RWPE2 (cell line): ENCODE measurements at regions not wholly inside any gene's neighbourhood (a gene's known extent, or its start where the extent isn't known, plus 50 kb on each side); places are given as distances from the start of the nearest gene placed in this dataset.

ENCODE experiments used
- ATAC-seq: fragments of 200-7000 bp; cut with Tn5 transposase; 3 replicates; pipeline ENCODE4 v1.9.1; 2021; ENCODE audit warnings: low read depth
- DNase-seq: peaks from one replicate; pipeline ENCODE4 v3.0.0-alpha.2; 2020; ENCODE audit warnings: low spot score
- H3K27ac ChIP-seq: fragments of 450-650 bp; 2 replicates; pipeline ENCODE4 v1.5.1; 2017; ENCODE audit warnings: mild to moderate bottlenecking; ENCODE audit not compliant: poor library complexity, severe bottlenecking
- H3K27me3 ChIP-seq: fragments of 250-450 bp; sonication (Bioruptor Pico); 2 replicates; pipeline ENCODE4 v1.5.1; 2021; ENCODE audit warnings: mild to moderate bottlenecking, moderate library complexity; ENCODE audit not compliant: insufficient read depth, poor library complexity, severe bottlenecking
- H3K36me3 ChIP-seq: fragments of 250-450 bp; sonication (Bioruptor Pico); 2 replicates; pipeline ENCODE4 v1.5.1; 2020; ENCODE audit warnings: low read depth, mild to moderate bottlenecking, moderate library complexity
- H3K4me1 ChIP-seq: fragments of 250-450 bp; sonication (Bioruptor Pico); 2 replicates; pipeline ENCODE4 v1.5.1; 2021; ENCODE audit warnings: mild to moderate bottlenecking, moderate library complexity; ENCODE audit not compliant: insufficient read depth, poor library complexity, severe bottlenecking
- H3K4me3 ChIP-seq: fragments of 250-450 bp; sonication (Bioruptor Pico); 2 replicates; pipeline ENCODE4 v1.5.1; 2021; ENCODE audit warnings: mild to moderate bottlenecking, moderate library complexity; ENCODE audit not compliant: severe bottlenecking
- H3K9me3 ChIP-seq: fragments of 250-450 bp; sonication (Bioruptor Pico); 2 replicates; pipeline ENCODE4 v1.5.1; 2021; ENCODE audit warnings: mild to moderate bottlenecking, moderate library complexity; ENCODE audit not compliant: severe bottlenecking
- TF ChIP-seq, protein P1 (sequence below): fragments of 450-650 bp; IDR thresholded peaks from one replicate; pipeline ENCODE4 v1.5.1; 2017; ENCODE audit warnings: mild to moderate bottlenecking, moderate library complexity; ENCODE audit not compliant: poor library complexity, severe bottlenecking

- Histone ChIP-seq H3K4me3 (no peak overlapping the region), H3K27me3 (no peaks in the 10 kb centered on the region), H3K9me3 (no peaks in the 10 kb centered on the region), H3K27ac (no peak overlapping the region), H3K36me3 (no peaks in the 10 kb centered on the region), H3K4me1 (no peaks in the 10 kb centered on the region)
- DNase-seq (no peak), ATAC-seq (no peak)
- TF ChIP-seq, protein P1, sequence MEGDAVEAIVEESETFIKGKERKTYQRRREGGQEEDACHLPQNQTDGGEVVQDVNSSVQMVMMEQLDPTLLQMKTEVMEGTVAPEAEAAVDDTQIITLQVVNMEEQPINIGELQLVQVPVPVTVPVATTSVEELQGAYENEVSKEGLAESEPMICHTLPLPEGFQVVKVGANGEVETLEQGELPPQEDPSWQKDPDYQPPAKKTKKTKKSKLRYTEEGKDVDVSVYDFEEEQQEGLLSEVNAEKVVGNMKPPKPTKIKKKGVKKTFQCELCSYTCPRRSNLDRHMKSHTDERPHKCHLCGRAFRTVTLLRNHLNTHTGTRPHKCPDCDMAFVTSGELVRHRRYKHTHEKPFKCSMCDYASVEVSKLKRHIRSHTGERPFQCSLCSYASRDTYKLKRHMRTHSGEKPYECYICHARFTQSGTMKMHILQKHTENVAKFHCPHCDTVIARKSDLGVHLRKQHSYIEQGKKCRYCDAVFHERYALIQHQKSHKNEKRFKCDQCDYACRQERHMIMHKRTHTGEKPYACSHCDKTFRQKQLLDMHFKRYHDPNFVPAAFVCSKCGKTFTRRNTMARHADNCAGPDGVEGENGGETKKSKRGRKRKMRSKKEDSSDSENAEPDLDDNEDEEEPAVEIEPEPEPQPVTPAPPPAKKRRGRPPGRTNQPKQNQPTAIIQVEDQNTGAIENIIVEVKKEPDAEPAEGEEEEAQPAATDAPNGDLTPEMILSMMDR = no peak
These were observed 72.9 kb upstream of the SFSWAP start for GRCh38 chr12:131637986-131638385.

- Histone ChIP-seq H3K27me3 (no peaks in the 10 kb centered on the region), H3K27ac (no peak overlapping the region), H3K4me1 (no peaks in the 10 kb centered on the region), H3K36me3 (no peaks in the 10 kb centered on the region), H3K4me3 (no peak overlapping the region), H3K9me3 (no peaks in the 10 kb centered on the region)
- TF ChIP-seq, protein P1 = no peak
- DNase-seq (no peak), ATAC-seq (no peak)
These were observed 71.5 kb upstream of the SFSWAP start for GRCh38 chr12:131639270-131639940.

DNA sequence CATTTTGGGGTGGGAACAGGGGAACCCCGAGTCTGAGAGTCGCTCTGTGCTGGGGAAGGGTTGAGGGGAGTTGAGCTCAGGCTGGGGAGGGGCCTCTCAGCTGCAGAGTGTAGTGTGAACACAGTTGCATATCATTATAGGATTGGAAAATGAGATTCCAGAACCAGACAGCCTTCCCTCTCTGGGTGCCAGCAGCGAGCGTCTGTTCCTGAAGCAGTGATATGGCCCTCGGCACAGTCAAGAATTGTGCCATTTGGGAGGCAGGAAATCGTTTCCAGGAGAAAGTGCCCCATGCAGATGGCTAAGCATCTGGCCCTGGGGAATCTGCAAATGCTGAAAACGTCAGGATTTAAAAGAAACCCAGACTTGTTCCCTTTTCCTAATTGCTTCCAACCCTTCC is 70.4 kb upstream of the SFSWAP start:
- Histone ChIP-seq H3K4me3 (no peak overlapping the region), H3K4me1 (no peaks in the 10 kb centered on the region), H3K27me3 (no peaks in the 10 kb centered on the region), H3K27ac (no peak overlapping the region), H3K9me3 (no peaks in the 10 kb centered on the region), H3K36me3 (no peaks in the 10 kb centered on the region)
- no peak for ATAC-seq
- DNase-seq = no peak
- TF ChIP-seq, protein P1 = no peak

- Histone ChIP-seq H3K4me1 (no peaks in the 10 kb centered on the region), H3K27ac (no peak overlapping the region), H3K9me3 (no peaks in the 10 kb centered on the region), H3K36me3 (no peaks in the 10 kb centered on the region), H3K4me3 (no peak overlapping the region), H3K27me3 (no peaks in the 10 kb centered on the region)
- TF ChIP-seq, protein P1 = no peak
- DNase-seq (no peak), ATAC-seq (no peak)
These were observed 69.6 kb upstream of the SFSWAP start for GRCh38 chr12:131641315-131641714.

GRCh38 chr12:131642101-131642540 is 68.8 kb upstream of the SFSWAP start:
- Histone ChIP-seq H3K27me3 (no peaks in the 10 kb centered on the region), H3K9me3 (no peaks in the 10 kb centered on the region), H3K36me3 (no peaks in the 10 kb centered on the region), H3K4me3 (no peak overlapping the region), H3K4me1 (no peaks in the 10 kb centered on the region), H3K27ac (no peak overlapping the region)
- ATAC-seq (no peak), DNase-seq (no peak)
- TF ChIP-seq, protein P1 = no peak
